Stimulated activated CD8-positive, alpha-beta memory T cell treated with anti-CD3 and anti-CD28 coated beads, Interleukin-15, amount 100 ng/mL, for 4 hours (primary cell): ENCODE measurements at regions not wholly inside any gene's neighbourhood (a gene's known extent, or its start where the extent isn't known, plus 50 kb on each side); places are given as distances from the start of the nearest gene placed in this dataset.

Experiments
- DNase-seq, 2 donors: peaks; one replicate each; pipeline ENCODE4 v3.0.0-alpha.2; 2020; ENCODE audit warnings: low read depth in 2 of 2

DNA sequence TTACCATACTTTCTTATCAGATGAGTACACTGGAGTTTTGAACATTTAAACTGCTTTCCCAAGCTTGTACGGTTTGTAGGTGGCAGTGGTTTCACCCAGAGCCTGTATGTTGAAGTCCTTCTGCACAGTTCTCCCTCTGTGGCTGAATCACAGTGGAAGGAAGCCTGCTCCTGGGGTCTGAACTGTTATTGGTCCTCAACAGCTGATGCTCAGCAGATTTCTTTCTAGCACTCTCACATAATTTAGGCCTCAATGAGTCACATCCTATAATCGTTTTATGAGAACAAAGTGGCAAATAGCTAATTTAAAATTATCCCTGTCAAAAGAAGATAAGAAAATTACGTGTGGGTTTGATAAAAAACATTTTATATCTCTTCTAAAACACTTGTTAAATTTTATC lies 229.7 kb downstream of the TLE4 start:
- DNase-seq = no peak

DNA sequence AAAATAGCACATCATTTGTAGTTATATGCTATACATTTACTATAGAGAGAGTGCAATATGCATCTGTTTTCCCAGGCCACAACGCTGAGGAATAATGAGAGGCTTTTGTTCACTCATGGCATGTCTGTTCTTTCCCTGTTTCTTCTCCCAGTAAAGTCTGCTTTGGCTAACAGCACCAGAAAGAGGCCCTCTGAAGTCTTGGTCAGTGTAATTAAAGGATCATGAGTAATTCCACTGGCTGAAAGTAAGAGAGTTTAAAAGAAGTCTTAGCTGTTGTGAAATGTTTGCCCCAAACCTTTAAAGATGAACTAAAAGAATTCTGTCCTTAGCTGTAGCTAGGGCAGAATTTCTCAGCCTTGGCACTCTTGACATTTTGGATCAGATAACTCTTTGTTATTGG lies 228.8 kb downstream of the TLE4 start:
- DNase-seq = no peak

DNA sequence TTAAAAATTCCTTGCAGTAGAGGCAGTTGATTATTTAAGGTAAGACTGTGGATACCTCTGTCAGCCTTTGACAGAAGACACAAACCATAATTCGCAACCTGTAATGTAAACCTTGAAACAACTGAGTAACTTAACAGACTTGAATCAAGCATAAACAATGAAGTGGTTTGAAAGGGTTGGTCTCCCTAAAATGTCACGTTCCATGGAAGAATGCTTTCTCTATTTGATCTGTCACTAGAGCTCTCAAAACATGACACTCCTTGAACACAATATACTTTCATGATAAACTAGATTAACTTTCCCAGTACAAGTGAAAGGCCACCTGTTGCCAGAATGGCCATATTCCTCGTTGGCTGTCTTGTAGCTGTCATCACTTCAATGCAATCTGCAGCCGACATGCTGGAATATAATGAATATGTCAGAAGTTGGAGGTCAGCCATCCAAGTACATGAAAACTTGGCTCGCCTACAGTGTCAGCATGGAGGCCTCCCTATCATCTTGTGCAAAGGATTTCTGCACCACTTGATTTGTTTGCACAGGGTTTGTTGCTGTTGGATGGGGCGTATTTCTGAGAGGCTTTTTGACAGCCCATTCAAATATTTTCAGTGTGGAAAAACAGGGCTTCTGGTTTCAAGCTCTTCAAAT lies 228.0 kb downstream of the TLE4 start:
- DNase-seq = no peak

DNA sequence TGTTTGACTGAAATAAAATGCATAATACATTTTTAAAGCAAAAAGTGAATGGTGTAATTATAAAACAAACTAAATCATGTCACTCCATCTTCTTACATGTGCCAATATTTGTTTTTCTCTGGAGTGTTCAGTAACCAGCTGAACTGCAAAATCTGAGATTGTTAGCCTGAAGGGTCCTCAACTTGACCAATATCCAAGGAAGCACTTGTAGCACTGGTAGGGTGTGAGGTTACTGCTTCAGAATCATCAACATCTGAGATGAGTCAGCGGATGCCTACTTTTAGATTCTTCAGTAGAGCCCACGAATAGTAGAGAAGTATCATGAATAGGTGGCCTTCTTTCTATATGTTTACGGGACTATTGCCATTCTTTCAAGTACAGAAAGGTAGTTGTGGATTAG lies 226.7 kb downstream of the TLE4 start:
- no peak for DNase-seq

DNA sequence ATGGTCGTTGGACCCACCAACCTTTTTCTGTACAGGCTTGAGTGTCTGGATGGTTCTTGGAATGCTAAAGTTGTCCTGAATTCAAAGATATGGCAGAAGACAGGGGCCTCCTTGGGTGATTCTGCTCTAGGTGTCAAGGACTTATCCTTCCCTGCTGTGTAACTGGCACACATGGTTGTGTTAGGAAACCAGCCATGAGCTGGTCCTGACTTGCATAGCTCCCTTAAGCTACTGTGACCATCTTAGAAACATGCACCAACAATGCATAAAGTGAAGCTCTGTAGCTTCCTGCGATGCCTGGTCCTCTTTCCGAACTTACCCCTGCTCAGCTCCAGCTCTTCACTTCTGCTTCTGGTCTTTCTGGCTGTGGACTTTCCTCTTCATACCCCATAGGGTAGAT lies 224.6 kb downstream of the TLE4 start:
- no peak for DNase-seq

DNA sequence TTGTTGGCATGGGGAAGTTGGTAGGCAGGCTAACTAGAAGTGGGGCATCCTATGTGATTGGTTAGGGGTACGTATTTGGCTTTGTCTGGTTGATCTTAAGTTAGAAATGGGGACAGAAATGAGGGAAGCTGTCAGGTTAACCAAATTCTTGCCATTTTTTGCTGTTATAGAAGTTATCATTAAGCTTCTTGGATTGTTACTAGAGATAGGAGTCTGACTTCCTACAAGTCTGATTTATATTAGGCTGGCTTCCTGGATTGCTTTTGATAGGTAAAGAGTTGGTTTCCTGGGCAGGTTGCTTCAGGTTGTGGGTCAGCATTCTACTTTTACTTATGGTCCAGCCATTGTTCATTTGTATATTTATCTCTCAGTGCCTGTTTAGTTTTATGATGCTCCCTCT lies 216.9 kb downstream of the TLE4 start:
- DNase-seq = no peak

DNA sequence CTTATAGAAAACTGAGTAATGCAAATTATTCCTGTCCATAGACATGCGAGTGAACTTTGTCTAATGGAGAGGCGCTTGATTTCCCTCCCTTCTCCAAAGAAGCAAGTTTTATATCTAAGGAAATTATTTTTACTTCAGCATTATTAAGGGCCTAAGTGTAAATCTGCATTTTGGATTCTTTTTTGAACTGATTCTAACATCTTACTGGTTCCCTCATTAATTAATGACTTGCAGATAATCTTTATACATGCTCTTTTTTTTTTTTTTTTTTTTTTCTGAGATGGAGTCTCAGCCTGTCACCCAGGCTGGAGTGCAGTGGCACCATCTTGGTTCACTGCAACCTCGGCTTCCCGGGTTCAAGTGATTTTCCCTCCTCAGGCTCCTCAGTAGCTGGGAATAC lies 209.5 kb downstream of the TLE4 start:
- DNase-seq = no peak

DNA sequence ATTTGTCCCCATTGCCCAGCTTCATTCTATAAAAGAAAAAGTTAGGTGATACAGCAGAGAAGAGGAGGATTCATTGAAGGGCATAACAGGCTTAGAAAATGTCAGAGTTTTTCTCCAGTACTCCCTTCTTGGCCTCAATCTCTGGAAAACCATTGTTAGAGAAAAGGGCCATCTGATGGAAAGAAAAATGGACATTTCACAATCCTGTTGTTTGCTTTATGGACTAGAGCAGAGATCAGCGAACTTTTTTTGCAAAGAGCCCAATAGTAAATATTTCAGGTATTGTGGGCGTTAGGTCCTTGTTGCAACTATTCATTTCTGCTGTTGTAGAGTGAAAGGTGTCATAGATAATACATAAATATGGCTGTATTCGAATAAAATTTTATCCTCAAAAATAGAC lies 208.8 kb downstream of the TLE4 start:
- no peak for DNase-seq

DNA sequence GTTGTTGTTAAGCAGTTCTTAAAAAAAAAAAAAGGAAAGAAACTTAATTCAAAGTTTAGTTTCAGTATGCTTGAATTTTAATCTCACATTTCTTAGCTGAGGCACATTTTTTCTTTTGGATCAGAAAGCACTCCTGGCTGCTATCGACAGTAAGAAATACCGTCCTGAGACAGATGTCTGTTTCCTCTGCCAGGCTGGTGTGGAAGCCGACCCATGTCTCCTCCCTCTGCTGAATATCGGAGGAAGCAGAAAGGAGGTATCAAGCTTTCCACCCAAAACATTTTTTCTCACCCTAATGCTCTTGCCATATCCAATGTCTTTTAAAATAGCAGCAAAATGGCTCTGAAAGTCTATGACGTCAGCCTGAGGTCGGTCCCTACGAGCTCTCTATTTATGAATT lies 208.1 kb downstream of the TLE4 start:
- DNase-seq = no peak

DNA sequence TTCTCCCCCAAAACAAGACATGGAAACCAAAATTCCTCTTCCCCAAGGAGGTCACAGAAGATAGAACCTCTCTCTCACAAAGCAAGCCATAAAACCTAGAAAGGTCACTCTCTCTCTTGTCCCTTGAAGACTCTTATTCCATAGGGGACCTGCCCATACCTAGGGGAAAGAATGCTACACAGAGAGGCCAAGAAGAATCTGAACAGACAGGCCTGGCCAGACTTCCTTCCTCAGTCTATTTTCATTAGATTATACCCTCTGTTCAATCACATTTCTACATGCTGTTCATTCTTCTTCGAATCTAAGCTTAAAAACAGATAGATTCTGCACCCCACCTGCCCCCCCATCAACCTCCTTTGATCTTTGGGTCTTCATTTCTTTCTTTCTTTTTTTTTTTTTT lies 206.8 kb downstream of the TLE4 start:
- DNase-seq = no peak

DNA sequence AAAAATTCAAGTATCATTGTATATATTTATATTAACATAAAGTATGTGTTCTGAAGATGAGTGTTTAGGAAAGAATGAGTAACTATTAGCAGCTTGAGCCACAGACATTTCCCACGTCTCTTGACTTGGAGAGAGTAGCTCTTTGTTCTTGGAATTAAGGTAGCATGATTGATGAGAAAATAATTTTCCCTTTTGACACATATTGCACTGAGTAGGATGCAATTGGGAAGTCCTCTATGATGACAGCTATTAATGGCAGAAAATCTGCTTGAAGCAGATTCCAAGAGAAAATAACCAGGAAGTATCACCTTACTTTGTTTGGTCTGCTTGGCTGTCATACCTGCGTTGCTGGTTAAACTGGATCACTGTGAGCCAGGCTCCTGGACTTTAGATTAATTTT lies 204.8 kb downstream of the TLE4 start:
- DNase-seq = no peak
